Choroid plexus epithelial cell (primary cell): ENCODE measurements at regions not wholly inside any gene's neighbourhood (a gene's known extent, or its start where the extent isn't known, plus 50 kb on each side); places are given as distances from the start of the nearest gene placed in this dataset.

ENCODE experiments used
- DNase-seq: peaks from one replicate; pipeline ENCODE4 v3.0.0-alpha.2; 2010; ENCODE audit warnings: low read depth
- H3K4me3 ChIP-seq: 2 replicates; pipeline ENCODE4 v1.5.1; 2011; ENCODE audit warnings: low read depth, mild to moderate bottlenecking, control low read depth, low read length, moderate library complexity
- TF ChIP-seq, protein P1 (sequence below): conservative IDR thresholded peaks from 2 replicates; pipeline ENCODE4 v1.5.1; 2011; ENCODE audit warnings: low read depth, mild to moderate bottlenecking, control low read depth, inconsistent platforms, low read length, moderate library complexity

DNA sequence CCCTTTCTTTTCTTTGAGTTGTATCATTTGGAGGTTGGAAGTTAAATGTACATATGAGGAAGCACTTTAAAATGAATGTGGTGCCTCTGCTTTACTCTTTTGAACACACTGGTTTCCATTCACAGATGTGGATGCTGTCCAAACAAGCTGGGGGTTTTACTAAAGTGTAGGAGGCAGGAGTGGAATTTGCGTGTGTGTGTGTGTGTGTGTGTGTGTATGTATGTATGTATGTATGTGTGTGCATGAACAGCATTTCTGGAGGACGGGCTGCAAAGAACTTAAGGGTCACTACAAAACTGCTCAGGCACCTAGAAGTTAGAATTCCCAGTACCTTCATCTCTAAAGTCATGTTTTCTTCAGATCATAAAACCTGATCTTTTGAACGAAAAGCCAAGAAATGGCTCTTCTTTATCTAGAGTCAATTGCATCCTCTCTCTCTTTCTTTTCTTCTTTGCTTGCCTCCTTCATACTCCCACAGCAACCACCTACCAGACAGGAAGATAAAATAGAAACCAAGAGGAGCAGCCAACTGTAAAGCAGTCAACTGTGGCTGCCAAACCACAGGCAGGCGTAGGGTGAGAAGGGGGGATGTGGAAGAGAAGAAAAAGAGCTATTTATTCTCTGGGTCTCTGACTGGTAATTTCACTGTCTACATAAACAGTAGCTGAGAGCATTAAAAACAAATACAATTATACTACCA, 177.0 kb upstream of the RASGEF1B start:
- TF ChIP-seq, protein P1, sequence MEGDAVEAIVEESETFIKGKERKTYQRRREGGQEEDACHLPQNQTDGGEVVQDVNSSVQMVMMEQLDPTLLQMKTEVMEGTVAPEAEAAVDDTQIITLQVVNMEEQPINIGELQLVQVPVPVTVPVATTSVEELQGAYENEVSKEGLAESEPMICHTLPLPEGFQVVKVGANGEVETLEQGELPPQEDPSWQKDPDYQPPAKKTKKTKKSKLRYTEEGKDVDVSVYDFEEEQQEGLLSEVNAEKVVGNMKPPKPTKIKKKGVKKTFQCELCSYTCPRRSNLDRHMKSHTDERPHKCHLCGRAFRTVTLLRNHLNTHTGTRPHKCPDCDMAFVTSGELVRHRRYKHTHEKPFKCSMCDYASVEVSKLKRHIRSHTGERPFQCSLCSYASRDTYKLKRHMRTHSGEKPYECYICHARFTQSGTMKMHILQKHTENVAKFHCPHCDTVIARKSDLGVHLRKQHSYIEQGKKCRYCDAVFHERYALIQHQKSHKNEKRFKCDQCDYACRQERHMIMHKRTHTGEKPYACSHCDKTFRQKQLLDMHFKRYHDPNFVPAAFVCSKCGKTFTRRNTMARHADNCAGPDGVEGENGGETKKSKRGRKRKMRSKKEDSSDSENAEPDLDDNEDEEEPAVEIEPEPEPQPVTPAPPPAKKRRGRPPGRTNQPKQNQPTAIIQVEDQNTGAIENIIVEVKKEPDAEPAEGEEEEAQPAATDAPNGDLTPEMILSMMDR: no peak
- H3K4me3 ChIP-seq: no peak overlapping the region
- DNase-seq: peak; percentile 35

DNA sequence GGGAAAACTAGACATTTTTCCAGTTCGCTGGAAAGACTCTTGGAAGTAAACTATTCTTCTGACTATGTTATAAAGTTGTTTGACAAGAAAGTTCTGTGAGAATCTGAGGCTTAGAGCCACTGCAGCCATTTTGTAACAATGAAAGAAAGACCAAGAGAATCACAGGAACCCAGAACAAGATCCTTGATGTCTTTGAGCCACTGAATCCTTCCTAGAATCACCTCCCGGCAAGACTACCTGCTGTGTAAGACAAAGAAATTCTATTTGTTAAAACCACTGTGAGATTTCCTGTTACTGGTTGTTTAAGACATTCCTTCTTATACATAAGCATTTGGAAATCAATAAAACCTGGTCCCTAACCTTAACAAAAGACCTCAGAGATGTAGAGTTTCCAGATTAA, 175.7 kb upstream of the RASGEF1B start:
- TF ChIP-seq, protein P1: no peak
- DNase-seq: no peak
- no peak overlapping the region for H3K4me3 ChIP-seq

DNA sequence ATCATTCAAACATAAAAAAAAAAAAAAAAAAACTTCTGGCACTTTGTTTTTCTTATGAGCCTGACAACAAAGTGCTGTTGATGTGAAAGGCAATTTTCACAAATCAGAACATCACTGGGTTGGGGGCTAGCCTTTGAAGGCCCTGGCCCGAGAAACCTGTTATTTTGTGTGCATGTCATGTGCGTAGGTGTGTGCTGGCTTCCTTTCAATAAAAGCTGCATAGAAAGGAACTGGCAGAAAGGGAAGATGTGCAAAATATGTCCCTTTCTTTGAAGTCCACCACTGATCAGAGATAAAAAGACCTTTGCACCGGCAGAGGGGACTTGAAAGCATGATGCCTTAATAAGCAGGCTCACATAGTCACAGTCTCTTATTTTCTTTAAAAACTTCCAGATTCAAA, 170.8 kb upstream of the RASGEF1B start:
- no peak overlapping the region for H3K4me3 ChIP-seq
- no peak for DNase-seq
- TF ChIP-seq, protein P1: no peak

DNA sequence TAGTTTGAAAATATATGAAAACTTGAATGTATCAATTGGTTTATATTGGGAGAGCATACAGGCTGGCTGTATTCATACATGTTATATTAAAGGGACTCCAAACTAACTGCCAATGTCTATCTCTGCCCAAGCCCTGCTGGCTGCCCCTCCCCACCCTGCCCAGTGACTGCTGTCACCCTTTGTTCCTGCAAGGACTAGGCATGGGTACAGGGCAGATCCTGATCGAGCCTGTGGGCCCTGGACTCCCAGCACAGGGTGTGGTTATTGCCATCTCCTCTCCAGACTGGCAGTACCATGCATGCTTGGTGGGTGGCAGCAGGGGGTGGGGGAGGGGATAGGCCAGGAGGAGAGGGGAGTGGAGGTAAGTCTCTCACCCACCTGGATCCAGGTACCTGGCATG, 167.5 kb upstream of the RASGEF1B start:
- DNase-seq: no peak
- H3K4me3 ChIP-seq: no peak overlapping the region
- TF ChIP-seq, protein P1: no peak

DNA sequence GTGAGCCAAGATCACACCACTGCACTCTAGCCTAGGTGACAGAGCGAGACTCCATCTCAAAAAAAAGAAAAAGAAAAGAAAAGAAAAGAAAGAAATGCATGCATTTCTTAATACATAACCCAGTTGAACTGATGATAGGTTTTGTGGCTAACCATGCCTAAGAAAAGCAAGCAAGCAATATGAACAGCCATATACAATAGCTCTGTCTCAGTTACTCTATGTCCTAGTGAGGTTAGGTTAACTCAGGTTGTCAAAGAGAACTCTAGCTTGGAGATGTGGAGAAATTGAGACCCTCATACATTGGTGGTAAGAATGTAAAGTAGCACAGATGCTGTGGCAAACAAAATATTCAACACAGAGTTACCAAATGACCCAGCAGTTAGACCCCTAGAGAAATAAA, 167.0 kb upstream of the RASGEF1B start:
- DNase-seq: no peak
- TF ChIP-seq, protein P1: no peak
- H3K4me3 ChIP-seq: no peak overlapping the region

DNA sequence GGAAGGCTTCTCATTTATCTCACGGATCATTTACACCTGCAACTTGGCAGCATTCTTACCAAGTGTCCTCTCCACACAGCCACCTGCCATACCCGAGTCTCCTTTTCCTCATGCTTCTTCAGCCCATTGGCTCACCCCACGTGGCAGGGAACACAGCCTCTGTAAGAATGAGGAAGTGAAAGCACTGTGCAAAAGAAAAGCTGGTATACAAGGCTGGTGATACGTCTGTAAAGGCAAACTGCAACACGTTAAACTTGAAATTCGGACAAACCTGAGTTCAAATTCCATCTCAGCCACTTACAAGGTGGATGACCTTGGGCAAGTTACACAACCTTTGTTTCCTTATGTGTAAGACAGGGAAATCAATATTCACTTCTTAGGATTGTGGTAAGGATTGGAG, 164.0 kb upstream of the RASGEF1B start:
- TF ChIP-seq, protein P1: no peak
- DNase-seq: peak; percentile 5
- no peak overlapping the region for H3K4me3 ChIP-seq
